Astrocyte of the spinal cord (primary cell): ENCODE measurements at regions not wholly inside any gene's neighbourhood (a gene's known extent, or its start where the extent isn't known, plus 50 kb on each side); places are given as distances from the start of the nearest gene placed in this dataset.

Source experiments
- DNase-seq: peaks from one replicate; pipeline ENCODE4 v3.0.0; 2011; ENCODE audit warnings: low read depth, low spot score
- H3K4me3 ChIP-seq: 2 replicates; pipeline ENCODE4 v1.5.1; 2011; ENCODE audit warnings: low read depth, mild to moderate bottlenecking, low read length, moderate library complexity
- in situ Hi-C: cut with HindIII; loops from 2 replicates; pipeline ENCODE4 v1.10.0; 2017; ENCODE audit warnings: low sequenced_read_pairs
- TF ChIP-seq, protein P1 (sequence below): IDR thresholded peaks from 2 replicates; pipeline ENCODE4 v1.5.1; 2012; ENCODE audit warnings: low read depth, mild to moderate bottlenecking, low read length, inconsistent platforms

DNA sequence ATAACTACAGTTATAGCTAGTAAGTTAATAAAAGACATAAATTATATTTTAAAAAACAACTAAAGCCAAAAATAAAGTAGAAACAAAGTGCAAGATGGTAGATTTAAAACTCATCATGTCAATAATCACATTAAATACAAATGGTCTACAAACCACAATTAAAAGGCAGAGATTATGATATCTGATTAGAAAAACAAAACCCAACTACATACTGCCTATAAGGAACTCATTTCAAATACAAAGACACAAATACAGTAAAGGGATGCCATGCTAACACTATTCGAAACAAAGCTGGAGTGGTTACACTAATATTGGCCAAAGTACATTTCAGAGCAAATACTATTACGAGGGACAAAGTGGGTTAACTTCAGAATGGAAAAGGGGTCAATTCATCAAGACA lies 426.5 kb downstream of the SHQ1 start:
- TF ChIP-seq, protein P1, sequence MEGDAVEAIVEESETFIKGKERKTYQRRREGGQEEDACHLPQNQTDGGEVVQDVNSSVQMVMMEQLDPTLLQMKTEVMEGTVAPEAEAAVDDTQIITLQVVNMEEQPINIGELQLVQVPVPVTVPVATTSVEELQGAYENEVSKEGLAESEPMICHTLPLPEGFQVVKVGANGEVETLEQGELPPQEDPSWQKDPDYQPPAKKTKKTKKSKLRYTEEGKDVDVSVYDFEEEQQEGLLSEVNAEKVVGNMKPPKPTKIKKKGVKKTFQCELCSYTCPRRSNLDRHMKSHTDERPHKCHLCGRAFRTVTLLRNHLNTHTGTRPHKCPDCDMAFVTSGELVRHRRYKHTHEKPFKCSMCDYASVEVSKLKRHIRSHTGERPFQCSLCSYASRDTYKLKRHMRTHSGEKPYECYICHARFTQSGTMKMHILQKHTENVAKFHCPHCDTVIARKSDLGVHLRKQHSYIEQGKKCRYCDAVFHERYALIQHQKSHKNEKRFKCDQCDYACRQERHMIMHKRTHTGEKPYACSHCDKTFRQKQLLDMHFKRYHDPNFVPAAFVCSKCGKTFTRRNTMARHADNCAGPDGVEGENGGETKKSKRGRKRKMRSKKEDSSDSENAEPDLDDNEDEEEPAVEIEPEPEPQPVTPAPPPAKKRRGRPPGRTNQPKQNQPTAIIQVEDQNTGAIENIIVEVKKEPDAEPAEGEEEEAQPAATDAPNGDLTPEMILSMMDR = no peak
- in situ Hi-C loops = no loop called here
- no peak for DNase-seq
- no peak overlapping the region for H3K4me3 ChIP-seq

DNA sequence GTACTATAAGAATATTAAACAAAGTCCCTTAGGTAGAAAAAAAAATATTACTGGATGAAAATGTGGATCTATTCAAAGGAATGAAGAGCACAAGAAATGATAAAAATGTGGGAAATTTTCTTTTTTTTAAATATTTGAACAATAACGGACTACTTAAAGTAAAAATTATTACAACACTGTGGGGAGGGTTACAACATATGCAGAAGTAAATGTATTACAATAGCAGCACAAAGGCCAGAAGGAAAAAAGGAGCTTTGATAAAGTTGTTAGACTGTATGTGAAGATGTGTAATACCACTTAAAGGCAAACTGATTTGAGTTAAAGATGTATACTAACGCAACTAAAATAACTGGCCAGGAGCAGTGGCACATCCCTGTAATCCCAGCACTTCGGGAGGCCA lies 427.1 kb downstream of the SHQ1 start:
- no peak overlapping the region for H3K4me3 ChIP-seq
- no peak for DNase-seq
- TF ChIP-seq, protein P1 = no peak
- in situ Hi-C loops = no loop called here

DNA sequence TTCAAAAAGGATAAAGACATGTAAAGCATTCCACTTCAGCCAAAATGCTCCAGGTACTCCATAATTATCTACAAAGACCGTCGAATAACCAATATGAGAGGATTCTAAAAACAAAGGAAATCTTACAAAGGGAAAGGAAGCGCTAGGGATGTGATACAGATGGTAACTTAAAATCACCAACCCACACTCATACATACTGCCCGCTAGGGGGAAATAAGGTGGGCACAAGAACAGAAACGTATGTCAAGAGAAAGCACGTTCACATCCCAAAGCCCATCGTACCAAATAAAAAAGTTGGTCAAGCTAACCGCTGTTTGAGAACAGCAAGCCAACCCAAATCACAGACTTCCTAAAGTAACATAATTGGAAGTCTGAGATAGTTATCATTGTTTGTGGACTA lies 429.4 kb downstream of the SHQ1 start:
- TF ChIP-seq, protein P1 = no peak
- H3K4me3 ChIP-seq = no peak overlapping the region
- in situ Hi-C loops = no loop called here
- no peak for DNase-seq

DNA sequence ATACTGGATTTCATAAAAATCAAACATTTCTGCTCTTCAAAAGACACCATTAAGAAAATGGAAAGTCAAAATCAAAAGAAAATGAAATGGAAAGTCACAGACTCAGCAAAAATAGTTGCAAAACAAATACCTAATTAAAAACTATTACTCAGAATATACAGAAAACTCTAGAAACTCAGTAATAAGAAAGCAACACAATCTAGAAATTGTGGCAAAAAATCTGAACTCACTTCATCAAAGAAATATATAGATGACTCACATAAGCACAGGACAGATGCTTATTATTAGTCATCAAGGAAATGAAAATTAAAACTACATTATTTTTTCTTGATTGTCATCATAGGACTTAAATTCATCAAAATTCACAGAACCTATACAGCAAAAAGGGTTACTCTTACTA lies 430.0 kb downstream of the SHQ1 start:
- no peak for DNase-seq
- TF ChIP-seq, protein P1 = no peak
- H3K4me3 ChIP-seq = no peak overlapping the region
- in situ Hi-C loops = no loop called here

DNA sequence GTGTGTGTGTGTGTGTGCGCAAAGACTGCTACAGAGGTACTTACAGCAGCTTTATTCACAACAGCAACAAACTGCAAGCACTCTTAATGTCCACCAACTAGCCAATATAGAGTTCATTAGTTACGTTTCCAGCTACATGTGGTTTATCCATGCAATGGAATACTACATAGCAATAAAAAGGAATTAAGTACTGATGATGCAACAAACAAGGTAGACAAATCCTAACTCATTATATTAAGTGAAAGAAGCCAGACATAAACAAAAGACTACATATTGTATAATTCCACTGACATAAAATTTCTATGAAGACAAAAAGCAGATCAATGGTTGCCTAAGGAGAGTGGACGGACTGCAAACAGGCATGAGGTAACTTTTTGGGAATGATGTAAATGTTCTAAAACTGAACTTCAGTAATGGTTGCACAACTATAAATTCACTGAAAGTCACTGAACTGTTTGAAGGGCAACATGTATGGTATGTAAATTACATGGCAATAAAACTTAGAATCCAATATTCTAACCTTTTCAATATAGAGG lies 433.7 kb downstream of the SHQ1 start:
- in situ Hi-C loops = no loop called here
- no peak overlapping the region for H3K4me3 ChIP-seq
- TF ChIP-seq, protein P1 = no peak
- DNase-seq = no peak

DNA sequence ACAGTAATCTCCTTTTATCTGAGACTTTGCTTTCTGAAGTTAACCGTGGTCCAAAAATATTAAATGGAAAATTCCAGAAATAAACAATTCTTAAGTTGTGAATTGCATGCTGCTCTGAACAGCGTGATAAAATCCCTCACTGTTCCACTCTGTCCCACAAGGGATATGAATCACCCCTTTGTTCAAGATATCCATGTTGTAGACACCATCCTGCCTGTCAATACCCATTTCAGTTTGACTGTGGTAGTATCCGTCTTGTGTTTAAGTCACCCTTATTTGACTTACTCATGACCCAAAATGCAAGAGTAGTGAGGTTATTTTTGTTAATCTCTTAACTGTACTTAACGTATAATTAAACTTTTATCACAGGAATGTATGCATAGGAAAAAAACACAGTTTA lies 435.0 kb downstream of the SHQ1 start:
- no peak overlapping the region for H3K4me3 ChIP-seq
- TF ChIP-seq, protein P1 = no peak
- in situ Hi-C loops = no loop called here
- DNase-seq = peak; percentile 26

DNA sequence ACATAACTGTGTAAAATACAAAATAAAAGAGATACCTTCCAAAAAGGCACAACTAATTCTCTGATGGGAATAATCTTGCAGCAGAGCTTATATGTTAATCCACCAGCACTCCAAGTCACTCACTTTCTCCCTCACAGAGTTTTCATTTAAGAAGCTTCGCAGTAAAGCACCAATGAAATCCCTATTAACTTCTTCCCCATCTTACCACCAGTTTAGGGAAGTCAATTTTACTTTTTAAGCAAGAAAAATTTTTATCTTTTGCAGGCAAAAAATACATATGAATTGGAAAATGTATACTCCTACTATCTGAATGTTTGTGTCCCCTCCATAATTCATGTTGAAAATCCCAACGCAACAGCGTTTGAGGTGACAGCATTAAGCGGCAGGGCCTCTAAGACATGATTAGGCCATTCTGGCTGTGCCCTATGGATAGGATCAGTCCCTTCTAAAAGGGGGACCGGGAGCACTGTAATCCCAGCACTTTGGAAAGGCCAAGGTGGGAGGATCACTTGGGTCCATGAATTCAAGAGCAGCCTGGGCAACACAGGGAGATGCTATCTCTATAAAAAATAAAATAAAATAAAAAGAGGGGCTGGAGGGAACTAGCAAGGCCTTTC lies 435.8 kb downstream of the SHQ1 start:
- TF ChIP-seq, protein P1 = no peak
- in situ Hi-C loops = no loop called here
- H3K4me3 ChIP-seq = no peak overlapping the region
- DNase-seq = no peak
